ENCODE measurements at regions not wholly inside any gene's neighbourhood (a gene's known extent, or its start where the extent isn't known, plus 50 kb on each side); places are given as distances from the start of the nearest gene placed in this dataset.

- TF ChIP-seq CTCF (IDR thresholded peaks at IDR 0.05; ENCODE audit: insufficient read depth, missing control alignments) = no peak
- DNase-seq (ENCODE audit: insufficient read length, low spot score) = no peak
- FAIRE-seq = peak; percentile 41
These were observed 99.6 kb upstream of the CCDC160 start for GRCh38 chrX:134137341-134137740.

DNA sequence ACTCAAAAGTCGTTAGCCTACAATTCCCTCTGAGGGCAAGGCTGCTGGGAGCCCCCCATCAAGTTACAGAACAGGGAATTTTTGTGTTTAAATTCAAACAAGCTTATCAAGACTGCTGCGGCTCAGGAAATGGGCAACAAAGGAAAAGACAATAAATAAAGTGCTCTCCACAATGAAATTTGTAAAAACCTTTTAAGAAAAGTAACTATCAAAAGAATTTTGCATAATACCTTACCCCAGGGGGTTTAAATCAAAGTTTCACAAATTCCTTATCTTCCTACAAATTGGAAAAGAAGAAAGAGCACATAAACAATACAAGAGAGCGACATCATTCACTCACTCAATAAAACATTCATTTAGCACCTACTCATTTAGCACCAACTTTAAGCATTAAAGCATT is 97.9 kb upstream of the CCDC160 start:
- no peak for TF ChIP-seq CTCF (IDR thresholded peaks at IDR 0.05; ENCODE audit: insufficient read depth, missing control alignments)
- FAIRE-seq (no peak), DNase-seq (ENCODE audit: insufficient read length, low spot score) (no peak)

- TF ChIP-seq CTCF (IDR thresholded peaks at IDR 0.05; ENCODE audit: insufficient read depth, missing control alignments) = peak; percentile 21
- FAIRE-seq (no peak), DNase-seq (ENCODE audit: insufficient read length, low spot score) (no peak)
These were observed 92.8 kb upstream of the CCDC160 start for GRCh38 chrX:134144231-134144630.

GRCh38 chrX:134146493-134146892 is 90.5 kb upstream of the CCDC160 start:
- no peak for FAIRE-seq
- TF ChIP-seq CTCF (IDR thresholded peaks at IDR 0.05; ENCODE audit: insufficient read depth, missing control alignments) = no peak
- no peak for DNase-seq (ENCODE audit: insufficient read length, low spot score)

GRCh38 chrX:134148172-134148692 is 88.8 kb upstream of the CCDC160 start:
- no peak for FAIRE-seq
- no peak for TF ChIP-seq CTCF (IDR thresholded peaks at IDR 0.05; ENCODE audit: insufficient read depth, missing control alignments)

DNA sequence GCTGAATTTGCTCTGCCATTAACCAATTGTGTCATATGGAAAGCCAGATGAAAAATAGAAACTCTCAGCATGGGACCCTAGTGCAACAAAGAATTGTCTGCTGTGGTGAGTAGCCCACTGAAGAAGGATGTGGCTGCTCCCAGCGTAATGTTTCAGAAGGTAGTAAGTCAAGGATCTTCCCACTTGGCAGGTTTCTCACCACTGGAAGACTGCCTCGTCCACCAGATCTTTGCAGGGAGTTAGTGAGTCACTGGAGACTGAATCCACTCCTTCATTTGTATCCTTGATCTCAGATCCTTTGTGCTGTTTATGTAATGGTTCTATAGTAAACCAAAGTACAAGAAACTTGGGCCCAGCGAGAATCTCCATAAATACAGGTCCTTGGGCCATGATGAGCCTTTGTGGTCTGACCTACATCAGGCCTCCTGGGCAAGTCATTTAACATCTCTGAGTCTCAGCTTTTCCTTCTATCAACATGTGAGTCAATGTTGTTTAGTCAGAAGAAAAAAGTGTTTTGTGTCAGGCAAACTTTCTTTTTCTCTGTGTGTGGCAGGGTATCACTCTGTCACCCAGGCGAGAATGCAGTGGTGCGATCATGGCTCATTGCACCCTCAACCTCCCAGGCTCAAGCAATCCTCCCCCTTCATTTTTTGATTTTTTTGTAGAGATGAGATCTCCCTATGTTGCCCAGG is 78.0 kb upstream of the CCDC160 start:
- FAIRE-seq (no peak), DNase-seq (ENCODE audit: insufficient read length, low spot score) (no peak)
- no peak for TF ChIP-seq CTCF (IDR thresholded peaks at IDR 0.05; ENCODE audit: insufficient read depth, missing control alignments)

More at GRCh38 chrX:134148172-134148692, 88.8 kb upstream of the CCDC160 start:
- no peak for DNase-seq (ENCODE audit: insufficient read length, low spot score)

GRCh38 chrX:134161162-134161561 is 75.8 kb upstream of the CCDC160 start:
- no peak for TF ChIP-seq CTCF (IDR thresholded peaks at IDR 0.05; ENCODE audit: insufficient read depth, missing control alignments)
- FAIRE-seq = no peak
- no peak for DNase-seq (ENCODE audit: insufficient read length, low spot score)

All from D721Med (cell line).